ENCODE measurements at regions not wholly inside any gene's neighbourhood (a gene's known extent, or its start where the extent isn't known, plus 50 kb on each side); places are given as distances from the start of the nearest gene placed in this dataset.
A peak's percentile ranks its signal among the peaks of the same experiment; 100 is the strongest.

DNA sequence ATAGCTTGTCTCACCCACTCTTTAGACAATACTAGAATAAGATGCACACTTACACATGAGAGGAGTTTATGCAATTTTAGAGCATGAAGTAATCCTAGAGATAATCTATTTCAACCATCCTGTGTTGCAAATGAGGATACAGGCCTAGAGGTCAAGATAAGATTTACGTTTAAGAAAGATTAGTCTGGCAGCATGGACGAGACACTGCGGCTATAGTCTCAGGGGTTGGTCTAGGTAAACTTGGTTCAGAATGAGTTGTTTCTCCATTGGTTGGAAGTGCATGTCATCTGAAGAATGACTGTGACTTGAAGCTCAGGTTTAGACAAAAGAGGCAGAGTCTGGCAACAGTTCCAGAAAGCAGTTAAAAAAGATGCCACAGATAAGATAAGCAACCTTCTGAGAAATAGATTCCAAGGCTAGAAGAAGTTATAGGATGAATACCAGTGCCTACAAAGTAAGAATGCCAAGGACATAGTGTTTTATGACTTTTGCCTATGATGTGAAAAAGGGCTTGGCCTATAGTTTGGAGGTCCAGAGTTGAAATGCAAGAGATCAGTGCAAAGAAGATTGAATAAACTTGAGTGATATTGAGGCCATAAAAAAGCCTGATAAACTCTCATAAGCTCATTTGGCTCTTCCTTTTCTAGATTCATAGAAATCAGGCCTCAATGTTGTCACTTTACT is 631.0 kb downstream of the SQOR start:
- no peak for DNase-seq

- peak in 1 of 3 experiments; percentile 1 for DNase-seq
Observed at GRCh38 chr15:46266661-46267060, 631.8 kb downstream of the SQOR start.

DNA sequence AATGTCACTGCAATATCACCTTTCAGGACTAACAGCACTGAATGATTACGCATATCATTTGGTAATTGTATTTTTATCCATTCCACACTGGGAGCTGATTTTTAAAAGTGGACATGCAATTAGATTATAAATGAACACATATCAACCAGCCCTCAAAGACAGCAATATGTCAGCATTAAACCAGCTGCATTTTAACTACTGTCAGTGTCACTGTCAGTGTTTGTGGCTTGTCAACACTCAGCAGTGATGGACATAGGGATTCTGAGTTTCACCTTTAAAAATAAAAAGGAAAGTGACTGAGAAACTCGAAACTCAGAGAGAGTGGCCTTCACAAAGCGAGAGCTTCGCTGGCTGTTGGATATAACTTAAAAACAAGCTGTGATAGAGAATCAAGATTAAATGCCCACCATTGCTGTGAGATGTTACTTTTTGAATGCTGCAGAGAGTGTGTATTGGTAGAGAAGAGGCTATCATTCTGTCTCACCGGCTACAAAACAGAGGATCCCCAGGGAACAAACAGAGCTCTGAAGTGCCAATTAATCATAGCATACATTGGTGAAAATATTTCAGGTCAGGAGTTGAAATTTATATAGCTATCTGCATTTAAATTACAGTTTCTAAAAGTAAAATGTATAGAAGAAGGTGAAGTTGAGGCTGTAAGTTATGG is 635.8 kb downstream of the SQOR start:
- peak in 2 of 3 experiments; percentile 2 to 51 for DNase-seq

GRCh38 chr15:46275701-46276100 is 640.9 kb downstream of the SQOR start:
- no peak for DNase-seq

DNA sequence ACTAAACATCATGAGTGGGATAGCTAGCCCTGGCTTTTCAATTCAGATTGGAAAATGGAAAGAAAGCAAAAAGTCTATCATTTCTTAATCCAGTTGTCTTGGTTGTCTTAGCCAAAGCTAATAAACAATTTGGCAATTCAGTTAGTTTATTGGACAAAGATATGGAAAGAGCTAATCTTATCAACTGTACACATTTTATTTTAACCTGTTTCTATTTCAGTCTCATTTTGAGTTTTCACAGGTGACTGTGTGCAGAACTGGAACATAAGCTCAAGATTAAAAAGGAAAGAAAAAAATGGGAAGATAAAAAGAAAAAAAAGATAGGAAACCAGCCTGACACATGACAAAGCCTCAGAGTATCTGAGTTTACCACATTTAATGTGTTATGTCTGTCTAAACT is 642.6 kb downstream of the SQOR start:
- no peak for DNase-seq

DNA sequence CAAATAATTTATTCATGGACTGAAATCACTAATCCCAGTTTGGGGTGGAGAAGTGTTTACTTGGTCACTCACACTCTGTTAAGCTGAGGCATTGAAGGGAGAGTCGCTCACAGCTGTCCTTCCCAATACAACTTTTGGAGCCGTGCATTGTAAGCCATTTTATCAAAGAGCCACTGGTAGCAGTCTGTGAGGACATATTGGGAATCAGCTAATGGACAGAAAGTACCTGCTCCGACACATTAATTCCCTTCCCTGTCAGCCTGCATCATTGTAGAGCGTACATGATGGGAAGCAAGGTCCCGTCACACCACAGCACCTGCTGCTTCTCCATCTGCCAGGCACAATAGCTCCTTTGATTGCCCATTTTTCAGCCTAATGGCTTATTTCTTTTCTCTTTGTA is 643.2 kb downstream of the SQOR start:
- peak; percentile 56 to 92 (median 71) for DNase-seq

DNA sequence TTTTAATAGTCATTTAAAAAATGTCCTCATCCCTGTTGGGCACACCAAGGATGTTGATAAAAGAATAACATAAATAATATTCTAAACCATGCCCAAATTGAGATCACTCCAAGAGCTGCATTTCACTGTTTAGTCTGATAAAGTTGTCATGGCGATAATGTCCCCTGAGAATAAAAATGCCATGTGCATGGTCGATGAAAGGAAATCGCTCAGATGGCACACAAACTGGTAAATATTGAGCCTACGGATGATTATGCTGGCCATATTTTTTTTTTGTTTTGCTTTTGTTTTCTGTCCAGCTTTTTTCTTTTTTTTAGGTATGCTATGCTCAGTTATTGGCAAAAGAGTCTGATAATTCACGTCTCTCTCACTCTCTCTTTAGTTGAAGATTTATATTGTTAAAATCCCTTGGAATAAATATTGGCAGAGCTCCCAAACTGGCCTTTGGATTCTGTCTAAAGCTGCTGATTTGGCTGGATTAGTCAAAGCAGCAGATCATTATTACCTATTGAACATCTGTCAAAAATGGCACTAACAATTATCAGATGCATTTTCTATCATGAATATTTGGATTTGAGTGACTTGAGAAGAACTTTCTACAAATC is 643.8 kb downstream of the SQOR start:
- DNase-seq: peak; percentile 46 to 92 (median 71)

- DNase-seq: peak; percentile 28 to 77 (median 58)
Observed at GRCh38 chr15:46280762-46281542, 646.1 kb downstream of the SQOR start.

- no peak for DNase-seq
Observed at GRCh38 chr15:46293550-46293949, 658.7 kb downstream of the SQOR start.

GRCh38 chr15:46296002-46296401 is 661.2 kb downstream of the SQOR start:
- DNase-seq: no peak

DNA sequence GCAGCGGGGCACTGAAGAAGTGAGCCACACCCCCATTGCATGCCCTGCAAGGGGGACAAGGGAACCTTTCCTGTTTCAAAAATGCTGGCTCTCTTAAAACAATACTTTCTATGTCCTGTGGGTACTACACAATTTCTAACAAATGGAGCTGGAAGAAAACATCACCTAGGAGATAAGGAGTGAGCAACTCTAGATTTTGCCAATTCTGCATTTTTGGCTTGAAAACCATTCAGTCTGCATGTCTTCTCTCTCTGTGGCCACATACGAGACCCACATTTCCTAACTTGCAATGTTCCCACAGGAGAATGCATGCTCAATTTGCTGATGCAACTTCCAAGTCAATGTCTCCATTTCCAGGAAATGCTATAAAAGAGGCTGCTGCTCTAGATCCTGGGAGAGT is 662.0 kb downstream of the SQOR start:
- no peak for DNase-seq

DNA sequence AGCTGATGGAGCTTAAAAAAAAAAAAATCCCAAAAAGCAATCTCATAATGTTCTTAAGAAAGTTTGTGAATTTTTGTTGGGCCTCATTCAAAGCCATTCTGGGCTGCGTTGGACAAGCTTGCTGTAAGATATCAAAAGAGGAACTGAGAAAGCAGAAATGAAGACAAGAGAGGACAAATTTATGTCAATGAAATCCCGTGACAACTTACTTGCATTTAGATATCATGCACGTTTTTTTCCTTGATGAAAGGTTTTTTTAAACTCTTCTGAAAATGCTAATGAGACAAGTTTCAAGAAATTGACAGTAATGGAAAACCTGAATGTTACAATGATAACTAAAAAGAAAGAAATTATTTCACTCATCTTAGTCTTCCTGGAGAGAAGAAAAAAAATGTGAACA is 662.9 kb downstream of the SQOR start:
- no peak for DNase-seq

- no peak for DNase-seq
Observed at GRCh38 chr15:46300716-46301115, 665.9 kb downstream of the SQOR start.

DNA sequence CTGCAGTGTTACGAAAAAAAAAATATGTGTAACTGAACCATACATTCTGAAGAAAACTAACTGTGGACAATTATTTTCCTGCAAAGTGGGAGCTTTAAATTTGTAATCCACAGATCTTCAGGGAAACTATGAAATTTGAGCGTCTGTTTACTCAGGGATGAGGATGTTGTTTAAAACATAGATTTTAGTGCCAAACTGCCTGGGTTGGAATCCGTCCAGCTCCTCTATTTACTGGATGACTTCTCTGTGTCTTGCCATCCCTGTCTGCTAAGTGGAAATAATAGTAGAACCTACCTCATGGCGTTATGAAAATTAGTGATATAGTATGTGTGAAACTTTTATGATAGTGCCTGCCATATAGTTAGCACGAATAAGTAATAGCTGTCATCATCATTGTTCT is 666.5 kb downstream of the SQOR start:
- DNase-seq: no peak

DNA sequence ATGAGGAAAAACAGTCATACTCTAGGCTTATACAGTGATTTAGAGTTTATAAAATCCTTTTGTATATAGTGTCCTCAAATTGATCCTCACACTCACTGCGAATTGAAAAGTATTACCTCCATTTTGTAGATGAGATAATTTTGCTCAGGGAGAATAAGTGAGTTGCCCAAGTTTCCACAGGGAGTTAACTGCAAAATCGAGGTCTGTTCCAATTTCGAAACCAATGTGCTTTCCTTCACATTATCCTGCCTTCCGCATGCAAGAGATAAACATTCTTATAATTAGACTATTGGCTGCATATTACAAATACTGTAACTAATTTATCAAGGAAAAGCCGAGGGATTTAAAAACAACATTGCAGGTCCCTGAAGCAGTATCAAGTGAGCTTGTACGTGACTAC is 667.0 kb downstream of the SQOR start:
- DNase-seq: no peak

GRCh38 chr15:46304321-46304720 is 669.5 kb downstream of the SQOR start:
- DNase-seq: no peak

GRCh38 chr15:46307746-46308145 is 672.9 kb downstream of the SQOR start:
- DNase-seq: no peak

DNA sequence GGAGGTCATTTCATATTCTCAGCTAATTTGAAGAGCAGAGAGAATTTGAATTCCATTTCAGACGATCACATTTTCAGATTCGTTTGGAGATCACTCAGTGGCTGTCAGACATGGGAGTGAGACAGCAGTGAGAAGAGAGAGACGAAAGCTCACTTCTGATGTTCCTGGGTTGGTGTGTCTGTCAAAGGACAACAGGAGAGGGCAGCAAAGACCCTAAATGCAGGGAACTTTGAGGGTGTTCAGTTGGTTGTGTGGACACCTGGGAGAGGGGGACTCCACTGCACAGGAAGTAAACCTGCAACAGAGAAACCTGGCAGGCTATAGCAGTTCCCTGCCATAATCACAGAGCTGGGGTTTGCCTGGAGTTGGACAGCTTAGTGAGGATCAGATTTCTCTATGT is 675.1 kb downstream of the SQOR start:
- DNase-seq: peak in 1 of 3 experiments; percentile 11

- DNase-seq: peak; percentile 59 to 87 (median 71)
Observed at GRCh38 chr15:46312133-46312740, 677.4 kb downstream of the SQOR start.

GRCh38 chr15:46315434-46315833 is 680.6 kb downstream of the SQOR start:
- DNase-seq: peak in 2 of 3 experiments; percentile 6 to 61

GRCh38 chr15:46316024-46316423 is 681.2 kb downstream of the SQOR start:
- no peak for DNase-seq

DNA sequence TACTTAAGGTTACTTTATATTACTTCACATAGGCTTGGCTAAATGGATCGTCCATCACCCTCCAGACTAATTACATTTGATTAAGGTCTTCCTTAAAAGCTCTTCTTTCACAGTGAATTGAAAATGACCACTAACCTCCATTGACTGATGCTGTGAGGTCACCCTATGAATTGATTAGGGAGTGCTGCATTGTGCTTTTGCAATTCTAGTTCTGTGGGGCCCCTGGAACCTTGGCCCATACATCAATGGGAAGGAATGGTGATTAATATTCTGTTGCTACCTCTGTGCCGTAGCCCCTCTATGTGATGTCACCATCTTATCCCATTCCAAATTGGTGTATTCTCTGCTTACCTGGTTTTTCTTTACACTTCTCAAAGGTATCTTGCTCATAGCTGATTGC is 682.2 kb downstream of the SQOR start:
- DNase-seq: peak in 1 of 3 experiments; percentile 6

- DNase-seq: peak in 1 of 3 experiments; percentile 33
Observed at GRCh38 chr15:46322753-46323152, 687.9 kb downstream of the SQOR start.
